Caco-2 (cell line): ENCODE measurements at regions not wholly inside any gene's neighbourhood (a gene's known extent, or its start where the extent isn't known, plus 50 kb on each side); places are given as distances from the start of the nearest gene placed in this dataset.

Experiments used
- BruUV-seq: library from RNA; stranded (reverse); fragments of 400-500 nt; replicated peaks from 2 replicates; lab custom pipeline; 2021; lab: Mats Ljungman, UMichigan
- CTCF ChIA-PET: fragments of 300-600 bp; sonication (Branson Sonifier 250); formaldehyde crosslinking; loops from one replicate; lab custom pipeline; 2022; ENCODE audit warnings: antibody characterized with exemption; lab: Charles Lee
- POLR2A ChIA-PET: fragments of 300-600 bp; sonication (Branson Sonifier 250); formaldehyde crosslinking; loops from one replicate; lab custom pipeline; 2022; ENCODE audit warnings: antibody characterized with exemption; lab: Charles Lee
- DNase-seq, 2 experiments: peaks; one replicate each; pipeline versions ENCODE4 v3.0.0 to v3.0.0-alpha.2; 2020 to 2022
- H3K27me3 ChIP-seq: replicated peaks from 2 replicates; pipeline ENCODE4 v1.6.0; 2011; ENCODE audit warnings: low read length; ENCODE audit not compliant: control insufficient read depth, insufficient read depth
- H3K36me3 ChIP-seq: 2 replicates; pipeline ENCODE4 v1.5.1; 2011; ENCODE audit warnings: low read length; ENCODE audit not compliant: control insufficient read depth, insufficient read depth
- H3K4me1 ChIP-seq: fragments of 250-450 bp; sonication (Bioruptor Pico); 2 replicates; pipeline ENCODE4 v1.5.1; 2020; ENCODE audit warnings: mild to moderate bottlenecking
- H3K4me3 ChIP-seq: 2 replicates; pipeline ENCODE4 v1.5.1; 2011; ENCODE audit warnings: low read depth, mild to moderate bottlenecking, control low read depth, low read length
- H3K9me3 ChIP-seq: fragments of 250-450 bp; sonication (Bioruptor Pico); 2 replicates; pipeline ENCODE4 v1.5.1; 2020; ENCODE audit warnings: mild to moderate bottlenecking, moderate library complexity
- H3K27ac Mint-ChIP-seq: one replicate; pipeline ENCODE4 v1.8.0; 2022; ENCODE audit warnings: mixed read lengths; ENCODE audit not compliant: unreplicated experiment
- H3K27me3 Mint-ChIP-seq: one replicate; pipeline ENCODE4 v1.8.0; 2022; ENCODE audit warnings: mixed read lengths; ENCODE audit not compliant: insufficient read depth, unreplicated experiment
- H3K36me3 Mint-ChIP-seq: one replicate; pipeline ENCODE4 v1.8.0; 2022; ENCODE audit warnings: mild to moderate bottlenecking, mixed read lengths; ENCODE audit not compliant: insufficient read depth, unreplicated experiment
- H3K4me1 Mint-ChIP-seq: one replicate; pipeline ENCODE4 v1.8.0; 2022; ENCODE audit warnings: low read depth, mixed read lengths; ENCODE audit not compliant: unreplicated experiment
- H3K4me3 Mint-ChIP-seq: one replicate; pipeline ENCODE4 v1.8.0; 2022; ENCODE audit warnings: mild to moderate bottlenecking, moderate library complexity, mixed read lengths; ENCODE audit not compliant: unreplicated experiment
- H3K9me3 Mint-ChIP-seq: one replicate; pipeline ENCODE4 v1.8.0; 2022; ENCODE audit warnings: mixed read lengths; ENCODE audit not compliant: unreplicated experiment
- CTCF ChIP-seq, 2 experiments: fragments of 200-600 bp in 1 of 2; IDR thresholded peaks; 1 replicate in 1 of 2; 2 replicates in 1 of 2; pipeline versions ENCODE4 v1.5.1 to v1.8.0; 2011 to 2022; ENCODE audit warnings: antibody characterized with exemption in 1 of 2, control low read depth in 1 of 2, inconsistent platforms in 1 of 2, low read depth in 1 of 2, low read length in 1 of 2, mild to moderate bottlenecking in 1 of 2, moderate library complexity in 1 of 2; ENCODE audit not compliant: insufficient read depth in 1 of 2, severe bottlenecking in 1 of 2, unreplicated experiment in 1 of 2
- intact Hi-C: fragments of 100-400 bp; cut with micrococcal nuclease; formaldehyde crosslinking; loops from one replicate; pipeline ENCODE4 v1.10.0; 2022; ENCODE audit not compliant: unreplicated experiment

DNA sequence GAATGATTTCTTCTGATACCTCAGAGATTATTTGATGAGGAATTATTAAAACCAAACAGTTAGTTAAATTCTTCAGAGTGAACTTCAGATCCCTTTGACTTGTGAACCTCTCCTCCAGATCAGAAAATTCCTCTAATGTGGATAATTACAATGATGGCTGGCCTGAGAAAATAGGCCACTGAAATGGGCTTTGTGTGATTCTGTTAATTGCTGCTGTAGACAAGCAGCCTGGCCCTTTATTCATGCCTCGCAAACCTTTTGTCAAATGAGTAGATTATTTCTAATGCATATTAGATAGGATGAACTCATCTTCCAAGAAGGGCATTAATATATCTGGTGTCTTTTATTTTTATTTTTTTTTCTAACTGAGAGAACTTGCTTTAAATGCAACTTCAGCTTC lies 855.2 kb downstream of the TLE4 start:
- Histone ChIP-seq H3K4me1 (no peaks in the 10 kb centered on the region), H3K4me3 (no peak overlapping the region), H3K36me3 (no peaks in the 10 kb centered on the region), H3K27me3 (no peaks in the 10 kb centered on the region), H3K9me3 (no peaks in the 10 kb centered on the region)
- ChIA-PET CTCF (no interaction called here), POLR2A (no interaction called here)
- Mint-ChIP-seq H3K4me3 (no peak overlapping the region), H3K4me1 (no peaks in the 10 kb centered on the region), H3K27ac (no peak overlapping the region), H3K9me3 (no peaks in the 10 kb centered on the region), H3K27me3 (no peaks in the 10 kb centered on the region), H3K36me3 (no peaks in the 10 kb centered on the region)
- TF ChIP-seq CTCF (IDR thresholded peaks at IDR 0.05; ENCODE audit: insufficient read depth in 1 of 2, low read depth in 1 of 2, low read length in 1 of 2, severe bottlenecking in 1 of 2, unreplicated experiment in 1 of 2) = no peak
- DNase-seq = no peak
- intact Hi-C loops = no loop called here
- no TSS peak for BruUV-seq

GRCh38 chr9:80417211-80417773 lies 845.5 kb downstream of the TLE4 start:
- Histone ChIP-seq H3K4me3 (no peak overlapping the region), H3K27me3 (no peaks in the 10 kb centered on the region), H3K4me1 (no peaks in the 10 kb centered on the region), H3K9me3 (no peaks in the 10 kb centered on the region), H3K36me3 (no peaks in the 10 kb centered on the region)
- no peaks in the 10 kb centered on the region for H3K27me3 Mint-ChIP-seq
- ChIA-PET CTCF (no interaction called here), POLR2A (no interaction called here)
- no peak for TF ChIP-seq CTCF (IDR thresholded peaks at IDR 0.05; ENCODE audit: insufficient read depth in 1 of 2, low read depth in 1 of 2, low read length in 1 of 2, severe bottlenecking in 1 of 2, unreplicated experiment in 1 of 2)
- H3K36me3 Mint-ChIP-seq = no peaks in the 10 kb centered on the region
- intact Hi-C loops = no loop called here
- H3K9me3 Mint-ChIP-seq = no peaks in the 10 kb centered on the region
- H3K27ac Mint-ChIP-seq = no peak overlapping the region
- no peak overlapping the region for H3K4me3 Mint-ChIP-seq
- no TSS peak for BruUV-seq
- DNase-seq = no peak
- no peaks in the 10 kb centered on the region for H3K4me1 Mint-ChIP-seq

DNA sequence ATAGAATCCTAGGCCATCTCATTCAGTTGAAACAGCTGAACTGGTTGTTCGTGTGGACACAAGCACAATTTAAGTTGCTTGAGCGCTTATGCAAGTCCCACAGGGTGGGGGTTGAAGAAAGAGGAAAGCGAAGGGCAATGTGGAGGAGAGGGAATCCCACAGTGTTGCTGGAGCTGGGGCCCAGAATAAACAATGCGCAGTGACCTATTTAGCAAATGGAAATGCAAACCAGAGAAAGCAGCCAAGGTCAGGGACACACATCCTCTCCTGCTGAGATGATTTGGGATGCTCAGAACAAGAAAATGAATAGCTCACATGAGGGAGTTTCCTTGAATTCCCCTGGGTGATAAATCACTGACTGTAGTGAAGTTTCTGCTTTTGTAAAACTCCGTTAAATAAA lies 838.3 kb downstream of the TLE4 start:
- Mint-ChIP-seq H3K27me3 (no peaks in the 10 kb centered on the region), H3K4me1 (no peaks in the 10 kb centered on the region), H3K36me3 (no peaks in the 10 kb centered on the region), H3K4me3 (no peak overlapping the region), H3K9me3 (no peaks in the 10 kb centered on the region), H3K27ac (no peak overlapping the region)
- H3K9me3 ChIP-seq = no peaks in the 10 kb centered on the region
- intact Hi-C loops = no loop called here
- POLR2A ChIA-PET = no interaction called here
- H3K27me3 ChIP-seq = no peaks in the 10 kb centered on the region
- no peak for TF ChIP-seq CTCF (IDR thresholded peaks at IDR 0.05; ENCODE audit: insufficient read depth in 1 of 2, low read depth in 1 of 2, low read length in 1 of 2, severe bottlenecking in 1 of 2, unreplicated experiment in 1 of 2)
- no peak overlapping the region for H3K4me3 ChIP-seq
- H3K36me3 ChIP-seq = no peaks in the 10 kb centered on the region
- no TSS peak for BruUV-seq
- CTCF ChIA-PET = no interaction called here
- DNase-seq = no peak
- no peaks in the 10 kb centered on the region for H3K4me1 ChIP-seq
